Upper lobe of left lung (tissue), 6 donors: ENCODE measurements at regions not wholly inside any gene's neighbourhood (a gene's known extent, or its start where the extent isn't known, plus 50 kb on each side); places are given as distances from the start of the nearest gene placed in this dataset.

Experiments
- ATAC-seq, 2 donors: fragments of 200-7000 bp; cut with Tn5 transposase; one replicate each; pipeline ENCODE4 v1.9.1; 2022; ENCODE audit warnings: mild to moderate bottlenecking in 2 of 2, moderate library complexity in 2 of 2; ENCODE audit not compliant: low FRiP score in 2 of 2
- DNase-seq, 2 donors: peaks; one replicate each; pipeline ENCODE4 v3.0.0-alpha.2; 2019 to 2020
- H3K27ac ChIP-seq, 4 donors: fragments of 200-600 bp; sonication (generic); one replicate each; pipeline ENCODE4 v1.5.1; 2016 to 2019
- H3K27me3 ChIP-seq, 4 donors: fragments of 200-600 bp; sonication (generic); one replicate each; pipeline ENCODE4 v1.5.1; 2017 to 2019
- H3K36me3 ChIP-seq, 4 donors: fragments of 200-600 bp; sonication (generic); one replicate each; pipeline ENCODE4 v1.5.1; 2016 to 2019
- H3K4me1 ChIP-seq, 4 donors: fragments of 200-600 bp; sonication (generic); one replicate each; pipeline ENCODE4 v1.5.1; 2018 to 2019
- H3K4me3 ChIP-seq, 4 donors: fragments of 200-600 bp; sonication (generic); one replicate each; pipeline ENCODE4 v1.5.1; 2017 to 2019; ENCODE audit warnings: mild to moderate bottlenecking in 2 of 4, moderate library complexity in 1 of 4
- H3K9me3 ChIP-seq, 4 donors: fragments of 200-600 bp; sonication (generic); one replicate each; pipeline ENCODE4 v1.5.1; 2018 to 2019
- CTCF ChIP-seq, 6 experiments: fragments of 450-650 bp in 4 of 6; fragments of 200-600 bp in 2 of 6; sonication (generic) in 2 of 6; IDR thresholded peaks; one replicate each; pipeline ENCODE4 v1.5.1; 2016 to 2019; ENCODE audit warnings: antibody characterized with exemption in 6 of 6
- EP300 ChIP-seq, 4 donors: sonication (generic); formaldehyde crosslinking; IDR thresholded peaks; one replicate each; pipeline ENCODE4 v1.5.1; 2017; ENCODE audit warnings: antibody characterized with exemption in 4 of 4, control low read depth in 2 of 4
- POLR2A ChIP-seq, 4 donors: fragments of 450-650 bp; IDR thresholded peaks; one replicate each; pipeline ENCODE4 v1.5.1; 2016 to 2017; ENCODE audit warnings: antibody characterized with exemption in 4 of 4, mild to moderate bottlenecking in 2 of 4
- POLR2AphosphoS5 ChIP-seq, 2 donors: sonication (generic); formaldehyde crosslinking; IDR thresholded peaks; one replicate each; pipeline ENCODE4 v1.5.1; 2017; ENCODE audit warnings: antibody characterized with exemption in 2 of 2
- WGBS, 2 donors: methylation state at CpG; one replicate each; pipeline ENCODE4 v1.1.5; 2017 to 2018; 5-methylcytosine and 5-hydroxymethylcytosine counted together
- donor health status: DM: no; HTN: no; CAD: no; lungs with moderate emphysema.
- donor health status: DM: no; HTN: yes; CAD: no; lungs with severe emphysema.

GRCh38 chr14:29092121-29092520 is 325.5 kb downstream of the FOXG1 start:
- Histone ChIP-seq H3K36me3 (no peaks in the 10 kb centered on the region), H3K4me3 (no peak overlapping the region), H3K9me3 (no peaks in the 10 kb centered on the region), H3K4me1 (no peaks in the 10 kb centered on the region), H3K27ac (no peak overlapping the region), H3K27me3 (no peaks in the 10 kb centered on the region)
- ATAC-seq (no peak), DNase-seq (no peak)
- no peak for TF ChIP-seq POLR2A (IDR thresholded peaks at IDR 0.05)
- no peak for TF ChIP-seq CTCF (IDR thresholded peaks at IDR 0.05)
- TF ChIP-seq POLR2AphosphoS5 (IDR thresholded peaks at IDR 0.05) = no peak
- WGBS, 2 donors = 68 to 69% methylated on average over 4 of the region's 4 CpGs

- DNase-seq (no peak), ATAC-seq (no peak)
- Histone ChIP-seq H3K4me1 (no peaks in the 10 kb centered on the region), H3K27me3 (no peaks in the 10 kb centered on the region), H3K4me3 (no peak overlapping the region), H3K27ac (no peak overlapping the region), H3K36me3 (no peaks in the 10 kb centered on the region), H3K9me3 (no peaks in the 10 kb centered on the region)
- TF ChIP-seq POLR2AphosphoS5 (IDR thresholded peaks at IDR 0.05) = no peak
- TF ChIP-seq POLR2A (IDR thresholded peaks at IDR 0.05) = no peak
- TF ChIP-seq CTCF (IDR thresholded peaks at IDR 0.05) = no peak
- no peak for TF ChIP-seq EP300 (IDR thresholded peaks at IDR 0.05)
- 86 to 88% methylated on average over 1 of the region's 1 CpG for WGBS, 2 donors
Measured at GRCh38 chr14:29097476-29097875, 330.9 kb downstream of the FOXG1 start.

DNA sequence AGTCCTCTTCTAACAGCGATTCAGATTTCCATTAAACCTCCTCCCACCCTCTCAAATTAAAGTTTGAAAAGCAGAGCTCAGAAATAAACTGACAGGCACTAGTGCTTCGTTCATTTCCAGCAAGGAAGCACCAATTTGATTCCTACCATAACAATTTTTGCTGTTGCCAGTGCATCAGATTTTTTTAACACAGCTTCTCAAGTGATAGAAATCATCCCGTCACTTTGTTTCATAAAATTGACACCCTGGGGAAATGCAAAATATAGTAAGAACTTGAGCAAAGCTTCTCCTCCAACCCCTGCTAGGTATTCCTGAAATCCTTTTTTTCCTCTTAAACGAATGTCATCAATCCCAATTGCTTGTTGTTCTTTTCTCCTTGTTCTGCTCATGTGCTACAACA is 332.1 kb downstream of the FOXG1 start:
- Histone ChIP-seq H3K4me1 (no peaks in the 10 kb centered on the region), H3K27ac (no peak overlapping the region), H3K9me3 (no peaks in the 10 kb centered on the region), H3K4me3 (no peak overlapping the region), H3K36me3 (no peaks in the 10 kb centered on the region), H3K27me3 (no peaks in the 10 kb centered on the region)
- no peak for TF ChIP-seq POLR2AphosphoS5 (IDR thresholded peaks at IDR 0.05)
- no peak for TF ChIP-seq POLR2A (IDR thresholded peaks at IDR 0.05)
- TF ChIP-seq CTCF (IDR thresholded peaks at IDR 0.05) = no peak
- no peak for TF ChIP-seq EP300 (IDR thresholded peaks at IDR 0.05)
- ATAC-seq = no peak
- no peak for DNase-seq
- WGBS, 2 donors = 62 to 63% methylated on average over 4 of the region's 4 CpGs

DNA sequence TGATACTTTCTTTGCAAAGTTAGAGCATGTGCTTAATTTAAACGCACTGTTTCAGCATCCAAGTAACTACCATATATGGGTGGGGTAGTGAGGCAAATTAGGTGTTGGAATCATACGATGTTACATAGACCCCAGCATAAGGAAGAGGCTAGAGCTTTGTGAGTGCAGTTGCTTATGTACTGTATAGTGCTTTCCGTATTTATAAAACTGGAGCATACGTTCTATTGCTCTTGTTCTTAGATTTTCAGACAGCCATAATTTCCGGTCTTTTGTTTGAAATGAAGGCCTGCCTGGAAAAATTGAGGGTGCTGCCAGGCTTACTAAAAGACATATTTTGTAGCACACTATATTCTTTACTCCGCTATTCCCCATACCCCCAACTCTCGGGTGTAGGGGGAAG is 335.7 kb downstream of the FOXG1 start:
- Histone ChIP-seq H3K4me1 (no peaks in the 10 kb centered on the region), H3K4me3 (no peak overlapping the region), H3K27ac (no peak overlapping the region), H3K9me3 (no peaks in the 10 kb centered on the region), H3K27me3 (no peaks in the 10 kb centered on the region), H3K36me3 (no peaks in the 10 kb centered on the region)
- TF ChIP-seq POLR2AphosphoS5 (IDR thresholded peaks at IDR 0.05) (no peak), CTCF (IDR thresholded peaks at IDR 0.05) (no peak), EP300 (IDR thresholded peaks at IDR 0.05) (no peak), POLR2A (IDR thresholded peaks at IDR 0.05) (no peak)
- ATAC-seq (no peak), DNase-seq (no peak)
- 85 to 91% methylated on average over 7 of the region's 7 CpGs for WGBS, 2 donors

GRCh38 chr14:29102996-29103395 is 336.4 kb downstream of the FOXG1 start:
- 78 to 95% methylated on average over 2 of the region's 2 CpGs for WGBS, 2 donors
- DNase-seq (no peak), ATAC-seq (no peak)
- Histone ChIP-seq H3K4me3 (no peak overlapping the region), H3K27me3 (no peaks in the 10 kb centered on the region), H3K4me1 (no peaks in the 10 kb centered on the region), H3K36me3 (no peaks in the 10 kb centered on the region), H3K27ac (no peak overlapping the region), H3K9me3 (no peaks in the 10 kb centered on the region)
- TF ChIP-seq EP300 (IDR thresholded peaks at IDR 0.05) (no peak), POLR2AphosphoS5 (IDR thresholded peaks at IDR 0.05) (no peak)
